Heart left ventricle (tissue), 16 donors: ENCODE measurements at regions not wholly inside any gene's neighbourhood (a gene's known extent, or its start where the extent isn't known, plus 50 kb on each side); places are given as distances from the start of the nearest gene placed in this dataset.

Experiments used
- ATAC-seq, 4 donors: fragments of 200-7000 bp; cut with Tn5 transposase; one replicate each; pipeline ENCODE4 v1.9.1; 2020 to 2022; ENCODE audit warnings: moderate library complexity in 4 of 4, mild to moderate bottlenecking in 3 of 4, moderate number of reproducible peaks in 1 of 4
- DNase-seq, 5 donors: peaks; one replicate each; pipeline ENCODE4 v3.0.0-alpha.2; 2020
- H3K27ac ChIP-seq, 12 donors: fragments of 200-600 bp; sonication (generic) in 4 of 12; one replicate each; pipeline versions ENCODE4 v1.5.0 to v1.8.0; 2016 to 2022; ENCODE audit warnings: mild to moderate bottlenecking in 2 of 12
- H3K27me3 ChIP-seq, 9 donors: fragments of 200-600 bp; sonication (generic) in 2 of 9; one replicate each; pipeline versions ENCODE4 v1.5.1 to v1.8.0; 2016 to 2022; ENCODE audit warnings: mild to moderate bottlenecking in 3 of 9
- H3K36me3 ChIP-seq, 9 donors: fragments of 200-600 bp; sonication (generic) in 2 of 9; one replicate each; pipeline versions ENCODE4 v1.5.0 to v1.8.0; 2018 to 2022; ENCODE audit warnings: mild to moderate bottlenecking in 2 of 9
- H3K4me1 ChIP-seq, 12 donors: fragments of 200-600 bp; sonication (generic) in 4 of 12; one replicate each; pipeline versions ENCODE4 v1.5.0 to v1.8.0; 2016 to 2022; ENCODE audit warnings: mild to moderate bottlenecking in 3 of 12
- H3K4me3 ChIP-seq, 12 donors: fragments of 200-600 bp; sonication (generic) in 4 of 12; one replicate each; pipeline versions ENCODE4 v1.5.0 to v1.8.0; 2017 to 2022; ENCODE audit warnings: mild to moderate bottlenecking in 9 of 12, moderate library complexity in 4 of 12
- H3K9me3 ChIP-seq, 12 donors: fragments of 200-600 bp; sonication (generic) in 4 of 12; one replicate each; pipeline versions ENCODE4 v1.5.0 to v1.8.0; 2016 to 2022; ENCODE audit warnings: mild to moderate bottlenecking in 1 of 12
- CTCF ChIP-seq, 12 donors: fragments of 200-600 bp; sonication (generic) in 4 of 12; IDR thresholded peaks; one replicate each; pipeline versions ENCODE4 v1.5.0 to v1.8.0; 2018 to 2022; ENCODE audit warnings: antibody characterized with exemption in 12 of 12, mild to moderate bottlenecking in 5 of 12
- POLR2A ChIP-seq, 2 donors: fragments of 450-650 bp; IDR thresholded peaks; one replicate each; pipeline ENCODE4 v1.6.1; 2017; ENCODE audit warnings: antibody characterized with exemption in 2 of 2, mild to moderate bottlenecking in 2 of 2, moderate library complexity in 2 of 2
- WGBS, 4 donors: extraction: QIAGEN DNeasy Blood & Tissue Kit in 2 of 4; methylation state at CpG; one replicate each; pipeline versions ENCODE4 v1.1.5 to v1.1.7; 2013 to 2018; 5-methylcytosine and 5-hydroxymethylcytosine counted together
- intact Hi-C, 10 donors: fragments of 100-400 bp; cut with DNase I; formaldehyde crosslinking; loops; one replicate each; pipeline versions ENCODE4 v1.11.1 to v1.14.2; 2022
- donor health status: ischemic (EF 13 %, LVEDD 7.1; RV severe dilation, severe dysfunction).
- donor health status: healthy with polysubstance abuse.
- donor health status: DM: no; HTN: yes; CAD: no.
- donor health status: DM: no; HTN: no; CAD: no.
- donor health status: ischemic (EF 25% LVEDD 6.9; RV normal size, moderate dysfunction).
- donor health status: ischemic (EF 25% LVEDD 5.7; RV mildly dilated, moderate dysfunction).
- donor health status: healthy.
- donor health status: DM: yes; HTN: yes; CAD: no.
- donor health status: ischemic (EF 35%, LVEDD 5.7; RV mildly dilated, moderate dysfunction).
- donor health status: nonischemic (EF 11% LVEDD 7.7; RV severe dilation, severe dysfunction).
- donor health status: DM: yes; HTN: yes; CAD: no.
- donor health status: PGD.
- donor health status: ischemic (EF 29% LVEDD 5.4; RV normal size, mild dysfunction).
- donor health status: nonischemic (EF 23%, LVEDD 6.1; RV moderate dilation, normal function).

- Histone ChIP-seq H3K4me3 (no peak overlapping the region), H3K27ac (no peak overlapping the region), H3K4me1 (no peaks in the 10 kb centered on the region), H3K9me3 (no peaks in the 10 kb centered on the region), H3K27me3 (peaks cover 0 to 17% (median 0%) of the 10 kb centered on the region in 9 donors), H3K36me3 (no peaks in the 10 kb centered on the region)
- intact Hi-C loops: loop anchor here in 1 of 10 donors (5.0 kb wide), 1 partner anchor 331 kb away; no protein-coding TSS in a partner anchor
- WGBS, 4 donors: 70 to 77% (median 76%) methylated on average over 1 of the region's 1 CpG
- TF ChIP-seq POLR2A (IDR thresholded peaks at IDR 0.05): no peak
- TF ChIP-seq CTCF (IDR thresholded peaks at IDR 0.05): no peak
- ATAC-seq: no peak
- DNase-seq: no peak
Measured at GRCh38 chr14:37851054-37851453, 255.6 kb downstream of the TTC6 start.

- WGBS, 4 donors: 86 to 95% (median 94%) methylated on average over 1 of the region's 1 CpG
Measured at GRCh38 chr14:37855871-37856270, 260.4 kb downstream of the TTC6 start.

GRCh38 chr14:37857774-37858266 lies 262.4 kb downstream of the TTC6 start:
- no peak for ATAC-seq
- Histone ChIP-seq H3K4me3 (no peak overlapping the region), H3K4me1 (no peaks in the 10 kb centered on the region), H3K36me3 (no peaks in the 10 kb centered on the region), H3K9me3 (no peaks in the 10 kb centered on the region), H3K27ac (no peak overlapping the region), H3K27me3 (no peaks in the 10 kb centered on the region)
- intact Hi-C loops: no loop called here
- TF ChIP-seq POLR2A (IDR thresholded peaks at IDR 0.05): no peak
- TF ChIP-seq CTCF (IDR thresholded peaks at IDR 0.05): no peak
- 70 to 81% (median 77%) methylated on average over 2 of the region's 2 CpGs for WGBS, 4 donors
- DNase-seq: no peak

More at GRCh38 chr14:37855871-37856270, 260.4 kb downstream of the TTC6 start:
- DNase-seq (no peak), ATAC-seq (no peak)
- Histone ChIP-seq H3K4me3 (no peak overlapping the region), H3K36me3 (no peaks in the 10 kb centered on the region), H3K27ac (no peak overlapping the region), H3K9me3 (no peaks in the 10 kb centered on the region), H3K27me3 (peaks cover 0 to 6% (median 0%) of the 10 kb centered on the region in 9 donors), H3K4me1 (no peaks in the 10 kb centered on the region)
- TF ChIP-seq CTCF (IDR thresholded peaks at IDR 0.05): no peak
- no peak for TF ChIP-seq POLR2A (IDR thresholded peaks at IDR 0.05)
- intact Hi-C loops: no loop called here

- DNase-seq (no peak), ATAC-seq (no peak)
- no peaks in the 10 kb centered on the region for H3K9me3 ChIP-seq
- no peak overlapping the region for H3K4me3 ChIP-seq
- no peak overlapping the region for H3K27ac ChIP-seq
- WGBS, 4 donors: 75 to 83% (median 79%) methylated on average over 1 of the region's 1 CpG
- intact Hi-C loops: no loop called here
- no peak for TF ChIP-seq CTCF (IDR thresholded peaks at IDR 0.05)
- TF ChIP-seq POLR2A (IDR thresholded peaks at IDR 0.05): no peak
- no peaks in the 10 kb centered on the region for H3K4me1 ChIP-seq
- H3K27me3 ChIP-seq: no peaks in the 10 kb centered on the region
- H3K36me3 ChIP-seq: no peaks in the 10 kb centered on the region
Measured at GRCh38 chr14:37858733-37859132, 263.3 kb downstream of the TTC6 start.
